ENCODE measurements at regions not wholly inside any gene's neighbourhood (a gene's known extent, or its start where the extent isn't known, plus 50 kb on each side); places are given as distances from the start of the nearest gene placed in this dataset.

DNA sequence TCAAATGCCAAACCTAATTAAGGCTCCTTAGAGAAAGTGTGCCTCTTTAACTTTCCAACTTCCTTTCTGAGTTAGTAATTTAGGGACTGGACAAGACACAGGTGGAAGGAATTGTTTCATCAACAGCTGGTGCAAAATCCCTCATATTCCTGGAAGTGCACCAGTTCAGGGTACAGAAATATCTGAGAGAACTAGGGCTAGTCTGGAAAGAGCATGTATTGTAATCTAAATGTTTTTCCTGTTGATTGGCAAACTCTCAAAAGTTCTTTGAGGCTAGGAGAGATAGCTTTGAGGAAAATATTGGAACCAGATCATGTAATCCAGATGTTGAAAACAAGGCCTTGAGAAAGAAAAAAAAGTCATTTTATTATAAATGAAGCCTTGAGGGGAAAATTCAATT lies 98.1 kb upstream of the C1GALT1C1 start:
- H3K36me3 ChIP-seq (ENCODE audit: insufficient read depth in 1 of 2, low read depth in 1 of 2), result no peaks in the 10 kb centered on the region
- TF ChIP-seq CTCF (IDR thresholded peaks at IDR 0.05), result no peak
- H3K27me3 ChIP-seq (ENCODE audit: insufficient read depth in 3 of 3, low read length in 2 of 3), result no peaks in the 10 kb centered on the region
- DNase-seq (no peak), ATAC-seq (no peak)
- H3K27ac ChIP-seq, result no peak overlapping the region
- intact Hi-C loops (cut with DNase I), result no loop called here
- H3K4me1 ChIP-seq, result no peaks in the 10 kb centered on the region
- H3K4me3 ChIP-seq, result no peak overlapping the region
- H3K9me3 ChIP-seq, result no peaks in the 10 kb centered on the region

DNA sequence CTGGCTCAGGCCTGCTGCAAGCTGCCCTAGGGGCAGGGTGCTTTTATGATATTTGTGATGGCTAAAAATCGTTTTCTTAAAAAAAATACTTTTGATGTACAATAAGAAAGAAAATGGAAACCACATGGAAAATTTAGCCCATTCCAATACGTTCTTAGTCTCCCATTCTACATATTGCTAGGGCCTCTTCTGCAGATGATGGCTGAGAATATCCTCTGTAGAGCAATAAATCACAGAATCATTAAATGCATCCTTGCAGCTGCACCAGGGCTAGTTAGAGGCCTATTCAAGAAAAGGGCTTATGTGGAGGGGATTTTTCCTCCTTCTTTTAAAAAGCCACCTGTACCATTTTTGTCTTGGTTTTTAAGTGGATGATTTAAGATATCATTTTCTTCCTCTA lies 97.6 kb upstream of the C1GALT1C1 start:
- no peak for TF ChIP-seq CTCF (IDR thresholded peaks at IDR 0.05)
- no peaks in the 10 kb centered on the region for H3K4me1 ChIP-seq
- DNase-seq (no peak), ATAC-seq (no peak)
- H3K27ac ChIP-seq, result no peak overlapping the region
- no peaks in the 10 kb centered on the region for H3K9me3 ChIP-seq
- intact Hi-C loops (cut with DNase I), result no loop called here
- H3K4me3 ChIP-seq, result no peak overlapping the region
- no peaks in the 10 kb centered on the region for H3K36me3 ChIP-seq (ENCODE audit: insufficient read depth in 1 of 2, low read depth in 1 of 2)
- WGBS, 3 donors, result 33 to 40% (median 37%) methylated on average over 2 of the region's 2 CpGs
- no peaks in the 10 kb centered on the region for H3K27me3 ChIP-seq (ENCODE audit: insufficient read depth in 3 of 3, low read length in 2 of 3)

DNA sequence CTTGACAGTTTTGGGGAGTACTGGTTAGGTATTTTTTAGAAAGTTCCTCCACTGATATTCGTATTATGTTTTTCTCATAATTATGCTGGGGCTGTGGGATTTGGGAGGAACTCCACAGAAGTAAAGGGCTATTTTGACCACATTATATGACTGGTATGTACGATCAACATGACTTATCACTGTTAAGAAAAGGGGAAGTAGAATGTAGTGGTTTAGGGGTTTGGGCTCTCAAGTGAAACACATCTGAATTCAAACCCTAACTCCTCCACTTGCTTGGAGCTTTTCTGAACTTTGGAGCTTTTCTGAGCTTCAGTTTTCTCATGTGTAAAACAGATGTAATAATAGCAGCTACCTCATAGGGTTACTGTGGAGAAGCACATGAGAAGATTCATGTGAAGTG lies 96.4 kb upstream of the C1GALT1C1 start:
- Histone ChIP-seq H3K27me3 (ENCODE audit: insufficient read depth in 3 of 3, low read length in 2 of 3) (no peaks in the 10 kb centered on the region), H3K27ac (no peak overlapping the region), H3K4me1 (no peaks in the 10 kb centered on the region), H3K36me3 (ENCODE audit: insufficient read depth in 1 of 2, low read depth in 1 of 2) (no peaks in the 10 kb centered on the region), H3K4me3 (no peak overlapping the region), H3K9me3 (peaks cover 6% of the 10 kb centered on the region)
- no peak for TF ChIP-seq CTCF (IDR thresholded peaks at IDR 0.05)
- ATAC-seq (no peak), DNase-seq (no peak)
- intact Hi-C loops (cut with DNase I), result no loop called here
- WGBS, 3 donors, result 58 to 88% (median 81%) methylated on average over 2 of the region's 2 CpGs

DNA sequence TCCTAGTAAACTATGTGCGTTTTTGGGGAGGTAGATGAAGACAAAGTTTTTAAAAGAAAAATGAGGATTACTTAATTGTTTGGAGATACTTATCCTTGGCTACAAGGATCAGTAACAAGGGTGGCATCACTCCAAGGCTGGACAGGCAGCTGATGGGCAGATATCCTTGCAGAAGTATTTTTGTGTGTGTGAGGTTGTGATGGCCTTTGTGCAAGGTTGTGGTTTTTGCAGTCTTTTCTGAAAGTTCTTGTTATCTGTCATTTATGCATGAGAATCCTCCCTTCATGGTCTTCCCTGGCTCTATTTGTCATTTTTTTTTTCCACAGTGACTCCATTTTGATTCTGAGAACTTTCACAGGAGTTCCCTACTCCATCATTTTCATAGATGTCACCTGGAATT lies 96.0 kb upstream of the C1GALT1C1 start:
- Histone ChIP-seq H3K27ac (no peak overlapping the region), H3K4me1 (no peaks in the 10 kb centered on the region), H3K27me3 (ENCODE audit: insufficient read depth in 3 of 3, low read length in 2 of 3) (no peaks in the 10 kb centered on the region), H3K4me3 (no peak overlapping the region), H3K36me3 (ENCODE audit: insufficient read depth in 1 of 2, low read depth in 1 of 2) (no peaks in the 10 kb centered on the region), H3K9me3 (peaks cover 6% of the 10 kb centered on the region)
- no peak for TF ChIP-seq CTCF (IDR thresholded peaks at IDR 0.05)
- intact Hi-C loops (cut with DNase I), result no loop called here
- DNase-seq (no peak), ATAC-seq (no peak)
- WGBS, 3 donors, result 67 to 100% (median 89%) methylated on average over 1 of the region's 1 CpG

DNA sequence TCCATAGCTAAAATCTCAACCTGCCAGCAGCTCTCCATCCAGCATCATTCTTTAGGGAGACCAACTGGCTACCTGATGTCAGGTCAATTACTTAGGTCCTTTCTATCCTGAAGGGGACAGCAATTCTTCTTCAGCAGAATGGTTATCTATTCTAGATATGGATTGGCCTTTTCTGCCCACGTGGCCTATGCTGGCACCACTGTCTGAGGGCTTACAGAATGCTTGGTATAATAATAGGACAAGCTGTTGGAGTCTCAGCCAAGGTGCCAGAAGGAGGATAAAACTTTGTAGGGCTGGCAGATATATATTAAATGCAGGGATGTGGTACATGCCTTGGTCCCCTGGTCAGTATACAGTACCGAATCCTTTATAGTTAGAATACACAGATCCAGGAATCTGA lies 89.8 kb upstream of the C1GALT1C1 start:
- TF ChIP-seq CTCF (IDR thresholded peaks at IDR 0.05), result no peak
- Histone ChIP-seq H3K36me3 (ENCODE audit: insufficient read depth in 1 of 2, low read depth in 1 of 2) (no peaks in the 10 kb centered on the region), H3K4me3 (no peak overlapping the region), H3K9me3 (peaks cover 6% of the 10 kb centered on the region), H3K27me3 (ENCODE audit: insufficient read depth in 3 of 3, low read length in 2 of 3) (no peaks in the 10 kb centered on the region), H3K27ac (no peak overlapping the region), H3K4me1 (no peaks in the 10 kb centered on the region)
- WGBS, 3 donors, result 54 to 81% (median 61%) methylated on average over 2 of the region's 2 CpGs
- no peak for ATAC-seq
- intact Hi-C loops (cut with DNase I), result no loop called here
- no peak for DNase-seq
